ENCODE measurements at regions not wholly inside any gene's neighbourhood (a gene's known extent, or its start where the extent isn't known, plus 50 kb on each side); places are given as distances from the start of the nearest gene placed in this dataset.

GRCh38 chr19:30073152-30074000 lies 131.3 kb downstream of the URI1 start:
- Histone ChIP-seq H3K36me3 (no peaks in the 10 kb centered on the region), H3K4me1 (peaks cover 0 to 11% (median 8%) of the 10 kb centered on the region in 10 experiments; a peak in 9 of 20 replicates), H3K4me3 (no peak overlapping the region), H3K27ac (no peak overlapping the region), H3K9ac (no peak overlapping the region), H3K4me2 (no peak overlapping the region), H3K9me3 (replicated peaks in 1 of 11) (no peaks in the 10 kb centered on the region), H3K27me3 (no peaks in the 10 kb centered on the region), H4K20me1 (no peaks in the 10 kb centered on the region)
- TF ChIP-seq Cebpa-rat (IDR thresholded peaks at IDR 0.05): no peak

DNA sequence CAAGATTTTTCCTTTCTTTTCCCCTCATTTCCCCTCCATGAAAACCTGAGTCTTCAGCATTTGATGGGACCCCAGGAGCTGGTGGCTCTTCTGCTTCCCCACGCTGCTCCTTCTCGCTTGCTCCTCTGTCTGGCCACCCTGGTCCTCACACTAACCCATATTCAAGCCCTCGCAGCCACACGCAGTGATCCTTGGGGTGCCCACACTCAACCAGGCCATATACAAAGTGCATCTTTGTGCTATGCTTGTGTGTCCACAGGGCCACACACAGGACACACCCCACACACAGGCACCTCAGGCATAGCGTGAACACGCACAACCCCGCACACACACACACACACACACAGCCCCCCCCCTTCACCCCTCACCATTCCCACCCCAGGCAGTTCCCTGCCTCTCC lies 132.1 kb downstream of the URI1 start:
- H3K4me3 ChIP-seq: no peak overlapping the region
- H4K20me1 ChIP-seq: no peaks in the 10 kb centered on the region
- no peaks in the 10 kb centered on the region for H3K36me3 ChIP-seq
- no peak overlapping the region for H3K4me2 ChIP-seq
- no peaks in the 10 kb centered on the region for H3K9me3 ChIP-seq (replicated peaks in 1 of 11)
- TF ChIP-seq Cebpa-rat (IDR thresholded peaks at IDR 0.05): no peak
- H3K27me3 ChIP-seq: no peaks in the 10 kb centered on the region
- H3K4me1 ChIP-seq: peaks cover 0 to 11% (median 8%) of the 10 kb centered on the region in 10 experiments; a peak in 9 of 20 replicates
- no peak overlapping the region for H3K9ac ChIP-seq
- H3K27ac ChIP-seq: no peak overlapping the region

DNA sequence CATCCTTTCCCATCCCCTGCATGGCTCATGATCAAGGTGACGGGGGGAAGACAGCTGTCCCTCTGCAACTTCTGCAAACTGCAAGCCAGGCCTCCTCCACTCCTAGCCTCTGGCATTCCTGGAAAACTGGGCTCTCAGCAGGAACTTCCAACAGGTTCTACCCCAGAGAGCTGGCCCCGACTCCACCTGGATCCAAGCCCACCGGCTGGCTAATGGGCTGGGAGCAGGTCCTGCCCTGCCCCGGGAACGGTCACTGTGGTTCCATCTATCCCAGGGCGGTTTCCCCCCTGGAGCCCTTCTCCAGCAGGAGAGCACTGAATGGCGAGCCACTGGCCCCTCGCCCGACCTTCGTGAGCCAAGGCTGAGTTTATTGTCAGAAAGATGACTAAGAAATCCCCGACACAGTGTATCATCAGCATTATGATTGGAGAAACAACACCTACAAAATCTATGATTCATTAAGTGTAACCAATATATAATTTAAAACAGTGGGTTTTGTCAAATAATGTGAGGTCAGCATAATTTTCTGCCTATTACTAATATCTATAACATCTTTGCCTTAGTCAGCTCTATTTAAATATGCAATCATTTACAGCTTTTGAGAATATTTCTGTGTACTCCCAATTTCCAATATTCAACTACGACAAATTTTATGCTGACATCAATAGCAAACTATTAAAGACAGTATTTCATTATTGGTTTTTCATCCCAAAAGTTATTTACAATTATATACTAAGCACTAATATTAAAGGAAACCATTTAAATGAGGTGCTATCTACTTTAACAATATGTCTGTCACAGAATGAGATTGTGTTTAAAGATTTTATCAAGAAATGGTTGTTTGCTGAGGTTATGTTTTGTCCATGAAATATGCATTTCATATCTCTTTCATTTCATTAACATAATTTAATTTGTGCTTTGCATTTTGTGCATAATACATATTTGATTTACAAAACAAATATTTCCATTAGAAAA lies 133.0 kb downstream of the URI1 start:
- Histone ChIP-seq H3K4me2 (no peak overlapping the region), H3K27me3 (no peaks in the 10 kb centered on the region), H3K9ac (no peak overlapping the region), H3K27ac (no peak overlapping the region), H4K20me1 (no peaks in the 10 kb centered on the region), H3K9me3 (replicated peaks in 1 of 11) (no peaks in the 10 kb centered on the region), H3K36me3 (no peaks in the 10 kb centered on the region), H3K4me3 (no peak overlapping the region), H3K4me1 (peaks cover 0 to 7% (median 4%) of the 10 kb centered on the region in 10 experiments; a peak in 9 of 20 replicates)
- TF ChIP-seq Cebpa-rat (IDR thresholded peaks at IDR 0.05): no peak

DNA sequence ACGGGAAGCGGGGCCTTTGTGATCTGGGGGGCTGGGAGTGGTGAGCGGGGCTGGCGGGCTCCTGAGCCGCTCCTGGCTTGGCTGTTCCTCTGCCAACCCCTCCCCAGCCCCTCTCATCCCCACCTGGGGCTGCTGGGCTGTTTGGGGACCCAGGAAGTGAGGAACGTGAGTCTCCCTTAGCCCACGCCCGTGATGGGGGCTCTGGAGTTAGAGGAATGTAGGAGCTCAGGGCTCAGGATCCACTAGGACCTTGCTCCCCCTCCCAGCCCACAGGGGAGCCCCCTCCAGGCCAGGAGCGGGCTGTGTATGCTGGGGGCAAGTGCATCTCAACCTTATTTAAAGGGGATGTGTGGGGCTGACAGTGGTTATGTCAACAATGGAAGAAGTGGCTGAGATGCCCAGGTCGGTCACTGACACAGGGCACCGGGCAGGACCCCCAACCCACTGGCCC lies 134.1 kb downstream of the URI1 start:
- no peaks in the 10 kb centered on the region for H4K20me1 ChIP-seq
- H3K9me3 ChIP-seq (replicated peaks in 1 of 11): no peaks in the 10 kb centered on the region
- no peak for TF ChIP-seq Cebpa-rat (IDR thresholded peaks at IDR 0.05)
- H3K27ac ChIP-seq: no peak overlapping the region
- no peak overlapping the region for H3K4me3 ChIP-seq
- H3K36me3 ChIP-seq: no peaks in the 10 kb centered on the region
- H3K4me1 ChIP-seq: no peaks in the 10 kb centered on the region
- H3K27me3 ChIP-seq: no peaks in the 10 kb centered on the region
- H3K4me2 ChIP-seq: no peak overlapping the region
- no peak overlapping the region for H3K9ac ChIP-seq

DNA sequence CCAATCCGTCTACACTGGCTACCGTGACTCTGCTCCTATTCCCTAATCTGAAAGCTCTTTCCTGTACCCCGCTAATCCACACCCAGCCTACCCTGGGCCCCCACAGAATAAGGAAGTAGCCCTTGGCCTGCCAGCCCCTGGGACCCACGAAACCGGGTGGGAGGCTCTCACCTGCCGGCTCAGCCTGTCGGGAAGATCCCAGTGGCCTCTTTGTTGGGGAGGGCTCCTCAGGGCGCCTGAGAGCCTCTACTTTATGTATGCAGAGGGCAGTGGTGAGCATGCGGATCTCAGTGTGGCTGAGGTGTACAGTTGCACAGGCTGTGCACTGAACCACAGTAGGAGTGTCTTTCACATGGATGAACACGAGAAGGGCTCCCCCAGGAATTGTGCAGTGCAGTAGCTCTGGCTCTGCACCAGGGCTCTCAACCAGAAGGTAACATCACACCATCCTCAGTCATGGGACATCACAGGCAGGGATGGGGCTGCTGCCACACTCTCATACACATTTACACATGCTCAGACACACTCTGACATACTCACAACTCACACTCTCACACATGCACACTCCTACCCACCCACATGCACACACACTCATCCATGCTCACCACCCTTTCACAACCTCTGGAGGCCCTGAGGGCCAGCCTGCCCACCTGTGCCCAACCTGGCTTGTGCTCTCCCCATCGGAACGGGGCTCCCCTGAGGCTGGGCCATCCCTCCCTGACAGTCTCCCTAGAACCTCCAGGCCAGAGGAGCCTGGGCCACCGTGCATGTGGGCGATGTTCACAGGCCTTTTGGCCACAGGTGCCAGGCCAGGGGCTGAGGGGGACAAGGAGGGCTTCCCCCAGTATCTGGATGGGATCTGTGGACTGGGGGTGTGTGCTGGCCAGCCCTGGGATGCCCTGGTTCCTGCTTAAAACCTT lies 135.0 kb downstream of the URI1 start:
- H4K20me1 ChIP-seq: no peaks in the 10 kb centered on the region
- H3K4me3 ChIP-seq: no peak overlapping the region
- no peaks in the 10 kb centered on the region for H3K36me3 ChIP-seq
- H3K27me3 ChIP-seq: no peaks in the 10 kb centered on the region
- no peaks in the 10 kb centered on the region for H3K9me3 ChIP-seq (replicated peaks in 1 of 11)
- no peak overlapping the region for H3K27ac ChIP-seq
- no peak for TF ChIP-seq Cebpa-rat (IDR thresholded peaks at IDR 0.05)
- H3K9ac ChIP-seq: no peak overlapping the region
- no peaks in the 10 kb centered on the region for H3K4me1 ChIP-seq
- no peak overlapping the region for H3K4me2 ChIP-seq

- Histone ChIP-seq H4K20me1 (no peaks in the 10 kb centered on the region), H3K36me3 (no peaks in the 10 kb centered on the region), H3K9ac (no peak overlapping the region), H3K4me1 (no peaks in the 10 kb centered on the region), H3K27ac (no peak overlapping the region), H3K4me2 (no peak overlapping the region), H3K9me3 (replicated peaks in 1 of 11) (no peaks in the 10 kb centered on the region), H3K27me3 (no peaks in the 10 kb centered on the region), H3K4me3 (no peak overlapping the region)
- TF ChIP-seq Cebpa-rat (IDR thresholded peaks at IDR 0.05): no peak
These were observed 135.9 kb downstream of the URI1 start for GRCh38 chr19:30077851-30078355.

DNA sequence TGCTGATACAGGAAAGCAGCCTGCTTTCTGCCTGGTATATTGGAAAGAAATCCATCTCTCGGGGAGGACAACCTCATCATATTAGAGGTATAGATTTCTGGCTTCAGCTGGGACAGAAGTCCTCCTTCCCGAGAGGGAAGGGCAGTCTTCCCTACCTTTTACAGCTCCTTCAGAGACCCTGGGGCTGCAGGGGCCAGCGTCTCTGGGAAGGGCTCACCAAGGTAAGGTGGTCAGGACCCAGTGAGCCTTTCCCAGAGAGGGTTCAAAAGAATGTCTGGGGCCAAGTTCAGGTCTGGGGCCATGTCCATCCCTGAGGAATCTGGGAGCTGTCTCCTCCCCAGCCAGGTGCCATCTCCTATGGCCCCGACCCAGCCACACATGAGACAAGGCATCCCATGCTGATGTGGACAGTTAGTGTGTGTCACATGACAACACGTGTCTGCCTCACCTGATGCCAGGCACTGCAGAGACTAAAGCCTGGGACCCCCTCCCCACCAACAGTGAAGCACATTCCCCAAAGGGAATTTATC lies 136.4 kb downstream of the URI1 start:
- Histone ChIP-seq H4K20me1 (no peaks in the 10 kb centered on the region), H3K9me3 (replicated peaks in 1 of 11) (no peaks in the 10 kb centered on the region), H3K4me2 (no peak overlapping the region), H3K36me3 (no peaks in the 10 kb centered on the region), H3K4me1 (no peaks in the 10 kb centered on the region), H3K9ac (no peak overlapping the region), H3K4me3 (no peak overlapping the region), H3K27me3 (no peaks in the 10 kb centered on the region), H3K27ac (no peak overlapping the region)
- no peak for TF ChIP-seq Cebpa-rat (IDR thresholded peaks at IDR 0.05)

DNA sequence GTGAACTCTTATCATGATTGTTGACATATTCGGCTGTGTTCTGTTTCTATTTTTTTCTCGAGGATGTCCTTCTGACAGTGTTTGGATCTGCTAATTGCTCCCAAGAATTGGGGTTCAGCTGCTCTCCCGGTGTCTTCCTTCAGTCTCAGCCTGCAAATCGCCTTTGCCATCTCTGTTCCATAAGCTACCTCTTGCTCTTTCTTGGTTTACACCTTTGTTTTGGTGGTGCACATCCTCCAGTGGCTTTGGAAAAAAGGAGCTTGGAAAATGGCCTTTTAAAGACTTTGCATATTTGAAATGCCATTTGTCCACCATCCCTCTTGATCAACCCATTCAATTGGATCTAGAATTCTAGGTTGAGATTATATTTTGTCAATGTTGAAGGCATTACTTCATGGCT lies 137.2 kb downstream of the URI1 start:
- Histone ChIP-seq H3K4me3 (no peak overlapping the region), H3K27ac (no peak overlapping the region), H3K9me3 (replicated peaks in 1 of 11) (no peaks in the 10 kb centered on the region), H3K36me3 (no peaks in the 10 kb centered on the region), H3K4me1 (no peaks in the 10 kb centered on the region), H3K27me3 (no peaks in the 10 kb centered on the region), H3K9ac (no peak overlapping the region), H3K4me2 (no peak overlapping the region), H4K20me1 (no peaks in the 10 kb centered on the region)
- TF ChIP-seq Cebpa-rat (IDR thresholded peaks at IDR 0.05): no peak

All from BLaER1 treated with 17β-estradiol and CSF1 and Interleukin-3, amounts not matched to agents 10 nM and 100 nM (cell line).